ENCODE measurements at regions not wholly inside any gene's neighbourhood (a gene's known extent, or its start where the extent isn't known, plus 50 kb on each side); places are given as distances from the start of the nearest gene placed in this dataset.

GRCh38 chr6:156313037-156313436 lies 464.1 kb upstream of the ARID1B start:
- no peak for ATAC-seq (ENCODE audit: low read depth)
- H4K5ac ChIP-seq (ENCODE audit: low read depth, low read length), result no peak overlapping the region
- ChIA-PET CTCF (no interaction called here), POLR2A (ENCODE audit: unreplicated experiment) (no interaction called here)
- no peak overlapping the region for H3K4ac ChIP-seq (ENCODE audit: low read depth, low read length)
- no peak overlapping the region for H3K56ac ChIP-seq (ENCODE audit: extremely low read depth, insufficient read depth, low read length)
- H3K4me1 ChIP-seq (ENCODE audit: control insufficient read depth, insufficient read depth, low read length), result no peaks in the 10 kb centered on the region
- H2BK5ac ChIP-seq (ENCODE audit: low read depth, low read length, poor library complexity, severe bottlenecking), result no peak overlapping the region
- dilution Hi-C loops (cut with HindIII; ENCODE audit: low sequenced_read_pairs, unreplicated experiment), result no loop called here
- H2BK120ac ChIP-seq (ENCODE audit: low read depth, low read length), result no peak overlapping the region
- no peak overlapping the region for H3K27ac ChIP-seq (ENCODE audit: insufficient read depth, low read length)
- H3K36me3 ChIP-seq (ENCODE audit: control insufficient read depth, insufficient read depth, low read length), result no peaks in the 10 kb centered on the region
- DNase-seq, result no peak
- no peak overlapping the region for H3K23ac ChIP-seq (ENCODE audit: low read depth, low read length)
- H3K9me1 ChIP-seq (ENCODE audit: insufficient read depth, low read length), result no peaks in the 10 kb centered on the region
- no peak overlapping the region for H2AFZ ChIP-seq (replicated peaks; ENCODE audit: low read length, poor library complexity)
- H3K4me3 ChIP-seq (ENCODE audit: insufficient read depth, low read depth, low read length), result no peak overlapping the region
- no peak overlapping the region for H2AK9ac ChIP-seq (replicated peaks; ENCODE audit: low read depth, low read length, poor library complexity)
- intact Hi-C loops (cut with micrococcal nuclease), result no loop called here
- H3K79me1 ChIP-seq (ENCODE audit: low read depth in 1 of 2, low read length in 2 of 2), result no peaks in the 10 kb centered on the region
- H2AK5ac ChIP-seq (ENCODE audit: low read depth, low read length), result no peak overlapping the region
- in situ Hi-C loops (cut with MboI; ENCODE audit: low sequenced_read_pairs), result no loop called here
- H2BK15ac ChIP-seq (ENCODE audit: low read depth, low read length), result no peak overlapping the region
- no peaks in the 10 kb centered on the region for H4K20me1 ChIP-seq (ENCODE audit: insufficient read depth, low read length)
- H4K91ac ChIP-seq (ENCODE audit: insufficient read depth, low read depth, low read length), result no peak overlapping the region
- TF ChIP-seq MAFK (IDR thresholded peaks at IDR 0.05; ENCODE audit: low read depth, low read length) (no peak), CHD1 (IDR thresholded peaks at IDR 0.05; ENCODE audit: low read depth, low read length) (no peak), CTCF (conservative IDR thresholded peaks at IDR 0.05; ENCODE audit: low read depth, low read length) (no peak), MXI1 (IDR thresholded peaks at IDR 0.05; ENCODE audit: borderline replicate concordance, low read depth, low read length) (no peak), RCOR1 (IDR thresholded peaks at IDR 0.05; ENCODE audit: insufficient replicate concordance, low read length) (no peak), BHLHE40 (IDR thresholded peaks at IDR 0.05; ENCODE audit: low read depth, low read length) (no peak), RFX5 (IDR thresholded peaks at IDR 0.05; ENCODE audit: low read depth, low read length) (no peak), ELK1 (IDR thresholded peaks at IDR 0.05; ENCODE audit: borderline replicate concordance, low read depth, low read length) (no peak), POLR2A (IDR thresholded peaks at IDR 0.05; ENCODE audit: low read depth, low read length) (no peak), USF2 (IDR thresholded peaks at IDR 0.05; ENCODE audit: low read depth, low read length) (no peak), NFE2L2 (IDR thresholded peaks at IDR 0.05; ENCODE audit: low read depth, low read length) (no peak), RAD21 (IDR thresholded peaks at IDR 0.05; ENCODE audit: low read length) (no peak)
- no peak overlapping the region for H3K14ac ChIP-seq (replicated peaks; ENCODE audit: low read depth, low read length)
- H3K18ac ChIP-seq (ENCODE audit: low read depth, low read length), result no peak overlapping the region
- H2BK20ac ChIP-seq (ENCODE audit: low read depth, low read length), result no peak overlapping the region
- H3K9me3 ChIP-seq (ENCODE audit: control insufficient read depth, insufficient read depth, low read length), result no peaks in the 10 kb centered on the region
- H3K4me2 ChIP-seq (ENCODE audit: low read depth, low read length), result no peak overlapping the region
- WGBS, 2 experiments (ENCODE audit: extremely low coverage in 2 of 2, insufficient read length in 1 of 2), result no CpG with 5 or more reads among the region's 3 CpGs
- BruUV-seq (replicated peaks), result no TSS peak
- H3K27me3 ChIP-seq (ENCODE audit: control insufficient read depth, insufficient read depth, low read length), result peaks cover 5% of the 10 kb centered on the region; the same call in 1 of the 2 replicates
- H4K8ac ChIP-seq (ENCODE audit: low read depth in 2 of 2, low read length in 2 of 2), result no peak overlapping the region
- H3K9ac ChIP-seq (ENCODE audit: low read depth, low read length), result no peak overlapping the region
